ENCODE measurements at regions not wholly inside any gene's neighbourhood (a gene's known extent, or its start where the extent isn't known, plus 50 kb on each side); places are given as distances from the start of the nearest gene placed in this dataset.

- Histone ChIP-seq H3K36me3 (replicated peaks; ENCODE audit: insufficient read depth, low read depth) (no peaks in the 10 kb centered on the region), H3K4me3 (no peak overlapping the region), H4K20me1 (ENCODE audit: insufficient read depth, poor library complexity, severe bottlenecking) (no peaks in the 10 kb centered on the region), H3K4me1 (ENCODE audit: insufficient read depth) (no peaks in the 10 kb centered on the region), H2AFZ (no peak overlapping the region), H3K27ac (no peak overlapping the region), H3K9me2 (replicated peaks; ENCODE audit: insufficient read depth) (no peaks in the 10 kb centered on the region), H3K79me2 (no peaks in the 10 kb centered on the region), H3K9me3 (ENCODE audit: low read depth) (no peaks in the 10 kb centered on the region), H3K4me2 (no peak overlapping the region), H3K27me3 (no peaks in the 10 kb centered on the region)
- TF ChIP-seq, protein P1, sequence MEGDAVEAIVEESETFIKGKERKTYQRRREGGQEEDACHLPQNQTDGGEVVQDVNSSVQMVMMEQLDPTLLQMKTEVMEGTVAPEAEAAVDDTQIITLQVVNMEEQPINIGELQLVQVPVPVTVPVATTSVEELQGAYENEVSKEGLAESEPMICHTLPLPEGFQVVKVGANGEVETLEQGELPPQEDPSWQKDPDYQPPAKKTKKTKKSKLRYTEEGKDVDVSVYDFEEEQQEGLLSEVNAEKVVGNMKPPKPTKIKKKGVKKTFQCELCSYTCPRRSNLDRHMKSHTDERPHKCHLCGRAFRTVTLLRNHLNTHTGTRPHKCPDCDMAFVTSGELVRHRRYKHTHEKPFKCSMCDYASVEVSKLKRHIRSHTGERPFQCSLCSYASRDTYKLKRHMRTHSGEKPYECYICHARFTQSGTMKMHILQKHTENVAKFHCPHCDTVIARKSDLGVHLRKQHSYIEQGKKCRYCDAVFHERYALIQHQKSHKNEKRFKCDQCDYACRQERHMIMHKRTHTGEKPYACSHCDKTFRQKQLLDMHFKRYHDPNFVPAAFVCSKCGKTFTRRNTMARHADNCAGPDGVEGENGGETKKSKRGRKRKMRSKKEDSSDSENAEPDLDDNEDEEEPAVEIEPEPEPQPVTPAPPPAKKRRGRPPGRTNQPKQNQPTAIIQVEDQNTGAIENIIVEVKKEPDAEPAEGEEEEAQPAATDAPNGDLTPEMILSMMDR (IDR thresholded peaks at IDR 0.05; ENCODE audit: poor library complexity) = no peak
- TF ChIP-seq EZH2phosphoT487 (IDR thresholded peaks at IDR 0.05; ENCODE audit: low read depth, severe bottlenecking, unreplicated experiment) (no peak), EZH2 (IDR thresholded peaks at IDR 0.05; ENCODE audit: borderline replicate concordance) (no peak)
- 69% methylated on average over 6 of the region's 6 CpGs for WGBS (ENCODE audit: low lambda C conversion rate, missing lambda C conversion rate)
- no peak for DNase-seq (ENCODE audit: low spot score)
Observed at GRCh38 chr5:9951865-9952516, 297.7 kb downstream of the ATPSCKMT start.

- Histone ChIP-seq H3K4me2 (no peak overlapping the region), H3K27ac (no peak overlapping the region), H3K79me2 (no peaks in the 10 kb centered on the region), H3K4me3 (no peak overlapping the region), H4K20me1 (ENCODE audit: insufficient read depth, poor library complexity, severe bottlenecking) (no peaks in the 10 kb centered on the region), H3K4me1 (ENCODE audit: insufficient read depth) (no peaks in the 10 kb centered on the region), H3K27me3 (no peaks in the 10 kb centered on the region), H3K9me3 (ENCODE audit: low read depth) (no peaks in the 10 kb centered on the region), H3K9me2 (replicated peaks; ENCODE audit: insufficient read depth) (no peaks in the 10 kb centered on the region), H2AFZ (no peak overlapping the region), H3K36me3 (replicated peaks; ENCODE audit: insufficient read depth, low read depth) (no peaks in the 10 kb centered on the region)
- DNase-seq (ENCODE audit: low spot score) = no peak
- 54% methylated on average over 5 of the region's 5 CpGs for WGBS (ENCODE audit: low lambda C conversion rate, missing lambda C conversion rate)
- TF ChIP-seq, protein P1 (IDR thresholded peaks at IDR 0.05; ENCODE audit: poor library complexity) = no peak
- TF ChIP-seq EZH2 (IDR thresholded peaks at IDR 0.05; ENCODE audit: borderline replicate concordance) (no peak), EZH2phosphoT487 (IDR thresholded peaks at IDR 0.05; ENCODE audit: low read depth, severe bottlenecking, unreplicated experiment) (no peak)
Observed at GRCh38 chr5:9947944-9948343, 301.7 kb downstream of the ATPSCKMT start.

DNA sequence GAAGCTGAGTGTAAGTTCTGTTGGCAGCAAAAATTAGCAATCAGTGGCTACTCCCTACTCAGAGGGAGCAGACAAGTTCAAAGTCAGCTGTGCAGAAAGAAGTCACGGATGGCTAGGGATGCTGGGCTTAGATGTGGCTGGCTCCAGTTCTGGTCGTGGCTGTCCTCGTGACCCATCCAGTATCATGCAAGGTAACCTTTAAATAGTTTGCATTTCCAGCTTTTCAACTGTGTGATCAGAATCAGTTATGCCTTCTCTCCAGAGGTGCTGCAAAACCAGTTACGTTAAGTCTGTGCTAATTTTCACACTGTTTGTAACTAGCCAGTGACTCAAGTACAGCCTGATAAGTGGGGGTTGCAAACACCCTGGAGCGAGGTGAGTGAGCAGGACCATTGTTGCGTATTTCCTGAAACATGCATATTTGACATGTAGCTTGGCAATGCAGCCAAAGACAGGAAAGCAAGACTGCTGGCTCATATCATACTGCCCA lies 302.4 kb downstream of the ATPSCKMT start:
- H3K4me2 ChIP-seq = no peak overlapping the region
- no peaks in the 10 kb centered on the region for H3K36me3 ChIP-seq (replicated peaks; ENCODE audit: insufficient read depth, low read depth)
- H3K79me2 ChIP-seq = no peaks in the 10 kb centered on the region
- H3K27me3 ChIP-seq = no peaks in the 10 kb centered on the region
- TF ChIP-seq EZH2 (IDR thresholded peaks at IDR 0.05; ENCODE audit: borderline replicate concordance) = no peak
- TF ChIP-seq, protein P1 (IDR thresholded peaks at IDR 0.05; ENCODE audit: poor library complexity) = no peak
- no peak for TF ChIP-seq EZH2phosphoT487 (IDR thresholded peaks at IDR 0.05; ENCODE audit: low read depth, severe bottlenecking, unreplicated experiment)
- no peak for DNase-seq (ENCODE audit: low spot score)
- no peaks in the 10 kb centered on the region for H3K9me3 ChIP-seq (ENCODE audit: low read depth)
- H2AFZ ChIP-seq = no peak overlapping the region
- H3K27ac ChIP-seq = no peak overlapping the region
- WGBS (ENCODE audit: low lambda C conversion rate, missing lambda C conversion rate) = 82% methylated on average over 6 of the region's 6 CpGs
- no peak overlapping the region for H3K4me3 ChIP-seq
- H4K20me1 ChIP-seq (ENCODE audit: insufficient read depth, poor library complexity, severe bottlenecking) = no peaks in the 10 kb centered on the region
- no peaks in the 10 kb centered on the region for H3K4me1 ChIP-seq (ENCODE audit: insufficient read depth)
- H3K9me2 ChIP-seq (replicated peaks; ENCODE audit: insufficient read depth) = no peaks in the 10 kb centered on the region

All from hepatocyte (in vitro differentiated cells).